ENCODE measurements at regions not wholly inside any gene's neighbourhood (a gene's known extent, or its start where the extent isn't known, plus 50 kb on each side); places are given as distances from the start of the nearest gene placed in this dataset.

DNA sequence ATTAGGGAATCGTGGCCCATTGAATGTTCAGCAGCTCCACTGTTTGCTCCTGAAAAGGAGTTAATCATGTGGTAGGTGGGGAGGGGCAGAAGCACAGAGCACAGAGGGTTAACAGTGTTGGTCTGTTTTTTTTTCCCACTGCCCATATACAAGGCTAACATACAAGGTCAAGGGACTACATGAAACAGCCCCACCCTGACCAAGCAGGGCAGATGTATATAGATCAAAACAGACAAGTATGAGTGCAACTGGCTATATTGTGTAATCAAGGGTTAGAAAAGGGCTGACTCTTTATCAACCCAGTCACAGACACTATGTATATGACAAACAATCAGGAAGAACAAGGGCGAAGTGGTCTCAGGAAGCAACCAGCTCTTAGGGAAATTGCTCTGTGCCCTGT lies 186.6 kb upstream of the CDH11 start:
- no peak for DNase-seq (ENCODE audit: low spot score)

DNA sequence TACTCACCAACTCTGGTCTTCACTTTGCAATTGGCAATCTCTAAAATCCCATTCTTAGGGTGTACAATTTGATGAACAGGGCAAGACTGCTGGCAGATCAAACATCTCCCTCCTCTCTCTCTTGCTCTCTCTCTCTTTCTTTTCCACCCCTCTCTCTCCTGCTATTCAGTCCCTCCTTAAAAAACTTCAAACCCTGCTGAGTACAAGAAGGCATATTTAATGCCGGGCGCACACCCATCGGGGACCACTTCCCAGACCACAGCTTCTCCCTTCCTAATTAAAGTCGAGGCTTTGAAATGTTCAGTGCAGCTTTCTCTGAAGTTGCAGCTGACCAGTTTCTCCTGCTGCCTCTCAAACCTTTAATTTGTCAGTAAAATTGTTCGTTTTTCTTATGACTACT lies 185.4 kb upstream of the CDH11 start:
- no peak for DNase-seq (ENCODE audit: low spot score)

DNA sequence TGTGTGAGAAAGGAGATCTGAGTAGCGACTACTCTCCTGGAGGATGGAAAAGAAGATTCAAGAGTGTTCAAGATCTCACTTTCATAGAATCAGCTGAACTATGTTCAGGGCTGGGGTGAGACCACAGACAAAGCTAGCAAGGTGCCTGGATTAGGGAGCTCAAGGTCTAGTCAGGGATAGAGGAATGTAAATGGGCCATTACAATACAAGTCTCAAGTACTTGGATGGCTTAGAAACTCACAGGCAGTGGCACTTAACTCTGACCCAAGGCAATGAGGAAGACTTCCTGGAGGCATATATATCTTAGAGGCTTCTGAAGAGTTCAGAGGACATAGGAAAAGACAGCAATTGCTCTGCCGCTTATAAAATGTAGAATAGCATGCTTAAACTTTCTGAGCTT lies 184.9 kb upstream of the CDH11 start:
- no peak for DNase-seq (ENCODE audit: low spot score)

DNA sequence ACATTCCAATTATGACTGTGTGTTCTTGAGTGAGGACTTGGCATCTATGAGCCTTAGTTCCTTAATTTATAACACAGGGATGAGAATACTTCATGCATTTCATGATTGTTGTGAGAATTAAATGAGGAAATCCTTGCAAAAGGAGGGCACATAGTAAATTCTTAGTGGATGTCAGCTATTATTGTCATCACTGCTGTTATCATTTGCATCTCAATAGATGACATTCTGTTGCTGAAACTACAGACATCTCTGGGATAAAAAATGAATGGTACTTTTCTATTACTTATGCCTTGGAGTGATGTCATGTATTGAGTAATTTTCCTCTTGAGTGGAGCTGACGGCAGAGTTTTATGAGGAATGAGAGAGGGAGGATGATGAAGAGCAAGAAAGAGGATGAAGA lies 184.4 kb upstream of the CDH11 start:
- no peak for DNase-seq (ENCODE audit: low spot score)

DNA sequence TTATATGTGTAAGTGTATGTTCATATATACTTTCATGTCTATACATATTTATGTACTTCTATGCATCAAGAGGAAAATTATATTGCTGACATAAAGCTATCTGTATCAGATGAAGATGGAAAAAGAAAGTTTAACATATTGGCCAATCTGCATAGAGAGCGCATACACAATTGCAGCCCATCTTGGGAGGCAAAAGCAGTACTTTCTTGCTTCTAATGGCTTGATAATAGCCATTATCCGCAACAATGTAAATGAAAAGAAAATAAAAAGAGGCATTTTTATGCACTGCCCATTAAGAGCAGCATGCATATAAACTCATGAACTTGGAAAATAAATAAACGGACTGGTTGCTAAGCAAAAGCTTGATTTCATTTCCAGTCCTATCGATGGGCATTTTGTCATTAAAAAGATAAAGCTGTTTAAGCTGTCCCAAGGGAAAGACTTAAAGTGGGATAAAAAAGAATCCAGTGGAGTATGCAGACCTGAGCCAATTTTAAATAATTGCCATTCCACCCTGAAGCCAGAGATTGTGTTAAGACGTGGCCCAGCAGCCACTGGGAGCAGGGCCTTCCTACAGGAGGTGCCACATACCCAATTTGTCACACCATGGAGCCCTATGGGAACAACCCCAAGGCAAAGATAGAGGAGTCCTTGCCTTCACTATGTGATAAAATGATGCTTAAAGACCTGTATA lies 183.6 kb upstream of the CDH11 start:
- no peak for DNase-seq (ENCODE audit: low spot score)

DNA sequence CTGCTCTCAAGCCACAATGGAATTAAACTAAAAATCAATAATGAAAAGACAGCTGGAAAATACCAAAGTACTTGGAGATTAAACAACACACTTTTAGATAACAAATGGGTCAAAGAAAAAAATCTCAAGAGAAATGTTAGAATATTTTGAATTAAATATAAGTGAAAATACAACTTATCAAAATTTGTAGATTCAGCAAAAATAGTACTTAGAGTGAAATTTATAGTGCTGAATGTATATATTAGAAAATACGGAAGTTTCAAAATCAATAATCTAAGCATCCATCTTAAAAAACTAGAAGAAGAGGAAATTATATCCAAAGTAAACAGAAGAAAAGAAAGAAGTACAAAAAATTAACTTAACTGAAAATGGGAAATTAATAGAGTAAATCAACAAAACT lies 179.2 kb upstream of the CDH11 start:
- DNase-seq (ENCODE audit: low spot score), result no peak

DNA sequence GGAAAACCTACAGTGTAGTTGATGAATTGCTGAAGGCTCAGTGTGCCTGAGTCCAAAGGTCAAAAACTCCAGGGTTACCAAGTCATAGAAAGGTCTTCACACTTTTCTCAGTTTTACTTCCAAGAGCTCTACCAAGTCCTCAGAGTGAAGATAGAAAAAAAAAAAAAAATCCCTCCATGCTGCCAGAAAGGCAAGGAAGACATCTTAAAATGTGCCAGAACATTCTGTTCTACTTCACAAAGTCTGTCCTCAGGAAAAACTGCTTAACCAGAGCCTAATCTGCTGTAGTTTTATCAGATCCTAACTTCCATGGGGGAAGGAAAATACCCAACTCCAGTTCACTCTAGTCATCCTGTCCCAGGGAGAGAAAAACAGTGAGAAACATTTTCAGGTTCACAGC lies 175.6 kb upstream of the CDH11 start:
- DNase-seq (ENCODE audit: low spot score), result no peak

DNA sequence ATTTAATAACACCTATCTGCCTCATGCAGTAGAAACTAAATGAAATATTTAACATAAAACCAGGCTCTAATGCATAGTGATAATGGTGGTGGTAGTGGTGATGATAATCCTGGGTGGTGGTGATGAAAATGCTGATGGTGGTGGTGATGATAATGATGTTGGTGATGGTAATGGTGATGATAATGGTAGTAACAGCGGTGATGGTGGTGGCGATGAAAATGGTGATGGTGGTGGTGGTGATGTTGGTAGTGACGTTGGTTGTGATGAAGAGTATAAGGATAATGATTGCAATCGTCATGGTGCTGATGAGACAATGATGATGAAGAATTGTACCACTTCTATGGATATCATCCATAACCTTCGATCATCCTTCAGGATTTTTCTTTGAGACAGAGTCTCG lies 173.7 kb upstream of the CDH11 start:
- no peak for DNase-seq (ENCODE audit: low spot score)

DNA sequence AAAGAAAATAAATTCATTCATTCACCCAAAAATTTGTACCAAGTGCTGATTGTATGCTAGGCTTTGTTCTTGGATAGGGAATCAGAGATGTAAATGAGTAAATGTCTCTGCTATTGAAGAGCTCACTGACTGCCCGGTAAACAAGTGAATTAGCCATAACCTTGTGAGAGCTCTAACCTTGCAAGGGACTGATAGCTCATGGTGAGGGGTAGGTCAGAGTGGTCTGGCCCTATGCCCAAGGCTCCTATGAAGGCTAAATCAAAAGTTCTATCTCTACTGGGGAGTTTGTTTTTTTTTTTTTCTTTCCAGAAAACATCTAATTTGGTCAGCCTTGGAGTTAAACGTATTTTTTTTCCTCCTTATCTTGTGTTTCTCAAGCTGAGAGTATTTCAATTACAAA lies 172.8 kb upstream of the CDH11 start:
- DNase-seq (ENCODE audit: low spot score), result no peak

DNA sequence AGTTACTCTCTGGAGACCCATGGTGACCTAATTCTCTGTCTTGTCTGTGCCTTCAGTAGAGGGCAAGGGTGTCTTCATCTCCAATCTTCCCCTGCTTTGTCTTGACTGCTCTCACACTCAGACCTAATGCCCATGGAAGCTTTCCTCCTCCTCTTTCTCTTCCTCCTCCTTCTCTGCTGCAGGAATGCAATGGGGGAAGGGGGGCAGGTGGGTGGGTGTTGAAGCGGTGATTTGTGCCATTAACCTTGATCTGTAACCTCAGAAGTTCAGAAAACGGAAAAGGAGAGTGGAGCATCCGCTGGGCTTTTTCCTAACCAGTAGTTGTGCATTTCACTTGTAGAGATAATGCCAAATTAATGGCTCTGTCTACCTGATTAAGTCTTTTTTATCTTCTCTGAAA lies 172.3 kb upstream of the CDH11 start:
- DNase-seq (ENCODE audit: low spot score), result no peak

DNA sequence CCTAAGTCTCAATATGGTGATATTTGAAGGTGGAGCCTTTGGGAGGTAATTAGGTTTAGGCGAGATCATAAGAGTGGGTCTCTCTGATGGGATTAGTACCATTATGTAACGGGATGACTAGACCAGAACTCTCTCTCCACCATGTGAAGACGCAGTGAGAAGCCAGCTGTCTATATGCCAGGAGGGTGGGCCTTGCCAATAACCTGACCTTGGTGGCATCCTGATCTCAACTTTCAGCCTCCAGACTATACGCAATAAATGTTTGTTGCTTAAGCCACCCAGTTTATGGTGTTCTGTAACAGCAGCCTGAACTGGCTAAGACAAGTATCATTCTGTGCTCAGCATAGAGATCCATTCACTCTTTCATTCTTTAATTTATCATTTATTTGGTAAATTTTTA lies 167.2 kb upstream of the CDH11 start:
- no peak for DNase-seq (ENCODE audit: low spot score)

DNA sequence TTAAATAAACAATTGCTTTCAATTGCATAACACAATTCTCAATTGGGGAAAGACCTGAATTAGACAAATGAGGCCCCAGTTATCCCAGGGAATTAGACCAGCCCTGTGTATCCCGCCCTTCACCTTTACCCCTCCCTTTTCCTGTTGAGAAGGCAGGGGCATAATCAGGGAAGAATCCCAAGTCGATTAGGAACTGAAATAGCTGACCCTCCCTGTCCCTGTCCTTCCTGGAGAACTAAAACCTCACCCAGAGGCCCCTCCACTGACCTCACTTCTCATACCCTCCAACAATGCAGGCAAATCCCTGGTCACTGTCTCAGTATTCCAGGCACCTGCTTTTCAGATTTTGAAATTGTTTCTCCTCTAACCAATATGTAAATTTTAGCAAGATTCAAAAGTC lies 165.4 kb upstream of the CDH11 start:
- no peak for DNase-seq (ENCODE audit: low spot score)

DNA sequence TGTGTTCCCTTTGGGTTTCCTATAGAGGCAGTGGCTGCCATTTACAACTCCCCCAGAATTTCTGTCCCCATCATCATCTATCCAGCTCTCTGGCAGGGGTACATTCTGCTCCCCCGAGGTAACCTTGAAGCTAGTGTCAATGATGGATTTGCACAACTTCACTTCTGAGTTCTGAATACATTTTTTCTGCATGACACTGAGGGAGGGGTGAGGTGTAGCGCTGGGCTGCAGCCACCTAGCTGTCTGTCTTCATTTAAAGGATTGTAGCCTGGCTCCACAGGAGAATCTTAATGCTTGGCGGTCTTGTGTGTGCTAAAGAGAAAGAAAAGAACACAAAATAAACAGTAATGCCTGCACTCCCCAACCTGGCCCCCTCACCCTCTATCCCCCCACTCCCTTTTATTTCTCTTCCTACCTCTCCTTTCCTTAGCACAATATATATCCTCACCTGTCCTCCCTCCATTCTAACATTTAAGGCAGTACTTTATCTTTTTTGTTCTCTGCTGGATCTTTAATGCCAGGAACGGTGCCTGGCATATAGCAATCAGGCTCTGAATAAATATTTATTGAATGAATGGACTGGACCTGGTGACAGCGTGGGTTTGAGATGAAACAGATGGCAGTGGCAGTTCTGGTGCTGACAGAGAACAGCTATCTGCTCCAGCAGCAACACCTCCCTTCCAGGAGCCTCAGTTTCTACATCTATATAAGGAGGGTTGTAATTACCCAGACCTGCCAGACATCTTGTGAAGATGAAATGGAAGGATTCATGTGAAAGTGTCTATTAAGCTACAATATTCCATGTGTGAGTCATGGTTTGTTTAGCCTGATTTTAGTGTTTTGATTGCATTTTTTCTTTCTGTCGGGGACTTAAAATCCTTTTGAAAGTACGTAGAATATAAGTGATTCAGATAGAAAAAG lies 163.5 kb upstream of the CDH11 start:
- DNase-seq (ENCODE audit: low spot score), result no peak

DNA sequence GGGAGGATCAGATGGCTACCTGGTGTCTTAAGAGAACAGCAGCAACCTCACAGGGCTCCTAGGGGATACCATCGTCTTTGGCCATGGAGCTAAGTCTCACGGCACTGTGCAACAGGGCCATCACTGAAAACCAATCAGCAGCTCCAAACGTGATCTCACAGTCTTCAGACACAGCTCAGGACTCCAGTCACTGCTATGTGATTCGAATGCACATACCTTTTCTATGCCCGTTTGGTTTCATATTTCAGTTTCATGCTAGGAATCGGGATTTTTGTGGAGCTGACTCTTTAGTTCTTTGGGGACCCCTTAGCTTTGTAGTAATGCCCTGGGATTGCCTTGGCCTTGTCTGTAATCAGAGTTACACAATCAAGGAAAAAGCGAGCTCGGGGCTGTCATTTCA lies 162.8 kb upstream of the CDH11 start:
- no peak for DNase-seq (ENCODE audit: low spot score)

DNA sequence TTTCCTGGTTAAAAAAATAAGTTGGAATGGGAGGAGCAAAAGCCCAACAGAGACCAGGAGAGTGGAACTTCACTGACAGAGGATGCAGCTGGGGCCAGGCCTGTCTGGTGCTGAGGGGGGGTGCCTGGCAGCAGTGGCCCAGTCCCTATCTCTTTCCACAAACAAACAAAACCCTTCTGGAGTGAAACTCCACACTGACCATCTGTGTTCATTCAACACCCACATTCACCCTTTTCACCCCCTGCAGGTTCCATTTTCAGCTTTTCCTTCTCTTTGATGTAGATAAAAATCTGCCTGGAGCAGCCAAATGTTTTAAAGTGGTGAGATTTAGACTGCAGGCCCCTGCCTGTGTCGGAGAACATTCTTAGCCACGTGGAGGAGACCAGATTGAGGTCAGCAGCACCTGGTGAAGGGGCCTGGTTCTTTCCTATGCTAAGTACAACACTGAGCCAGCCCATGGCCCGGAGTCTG lies 161.4 kb upstream of the CDH11 start:
- no peak for DNase-seq (ENCODE audit: low spot score)

DNA sequence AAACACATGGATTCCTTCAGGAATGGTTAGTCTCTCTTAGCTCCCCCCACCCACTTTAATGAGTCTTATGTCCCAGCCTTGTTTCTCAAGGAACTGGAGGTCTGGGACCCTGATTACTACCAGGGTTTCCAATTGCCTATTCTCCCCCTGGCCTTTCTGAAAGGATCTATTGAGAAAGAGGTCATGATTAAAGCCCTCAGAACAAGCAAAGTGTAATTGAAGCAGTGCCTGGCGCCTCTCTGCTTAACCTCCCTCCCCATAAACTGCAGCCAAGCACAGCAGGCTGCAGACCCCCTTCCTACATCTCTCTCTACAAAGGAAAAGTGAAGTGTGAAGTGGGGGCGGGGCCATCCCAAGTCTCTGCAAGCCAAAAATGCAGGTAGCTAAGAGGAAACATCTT lies 159.7 kb upstream of the CDH11 start:
- no peak for DNase-seq (ENCODE audit: low spot score)

DNA sequence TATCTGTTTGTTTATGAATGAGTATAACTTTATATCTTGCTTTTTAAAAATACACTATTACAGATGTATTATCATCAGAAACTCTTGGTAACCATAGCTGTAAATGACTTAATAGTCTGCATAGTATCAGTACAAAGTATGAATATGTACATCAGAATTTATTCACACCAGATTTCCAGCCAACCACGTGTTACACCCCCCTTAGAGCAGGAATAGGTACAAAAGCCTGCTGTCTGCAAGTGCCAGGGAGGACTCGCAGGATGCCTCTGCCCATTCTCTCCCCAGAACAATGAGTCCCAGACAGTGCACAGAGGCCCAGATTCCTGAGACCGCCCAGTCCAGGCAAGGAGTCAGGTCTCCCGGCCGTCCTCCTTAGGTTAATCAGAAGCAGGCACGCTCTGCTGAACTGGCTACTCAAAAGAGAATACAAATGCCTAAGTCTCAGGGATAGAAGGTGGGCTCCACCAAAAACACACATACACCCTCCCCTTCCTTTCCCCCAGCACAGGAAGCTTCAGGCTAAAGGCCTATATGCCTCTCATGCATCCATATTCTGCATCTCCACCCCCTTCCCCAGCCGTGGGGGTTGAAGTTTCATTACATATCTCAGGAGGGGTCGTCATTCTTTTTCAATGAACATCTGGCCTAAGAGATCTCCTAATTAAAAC lies 159.1 kb upstream of the CDH11 start:
- no peak for DNase-seq (ENCODE audit: low spot score)

DNA sequence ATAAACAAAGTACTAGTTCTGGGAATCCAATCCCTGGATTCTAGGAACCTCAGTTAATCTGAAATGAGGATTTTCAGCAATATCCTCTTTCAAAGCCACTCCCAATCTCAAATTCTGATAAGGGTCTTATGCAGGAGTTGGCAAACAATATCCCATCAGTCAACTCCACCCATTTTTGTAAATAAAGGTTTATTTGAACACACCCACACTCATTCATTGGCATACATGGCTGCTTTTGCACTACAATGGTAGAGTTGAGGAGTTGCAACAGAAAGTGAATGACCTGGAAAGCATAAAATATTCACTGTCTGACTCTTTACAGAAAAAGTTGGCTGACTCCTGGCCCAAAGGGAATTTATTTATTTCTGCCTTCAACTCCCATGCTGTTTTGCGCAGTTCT lies 157.7 kb upstream of the CDH11 start:
- DNase-seq (ENCODE audit: low spot score), result no peak

DNA sequence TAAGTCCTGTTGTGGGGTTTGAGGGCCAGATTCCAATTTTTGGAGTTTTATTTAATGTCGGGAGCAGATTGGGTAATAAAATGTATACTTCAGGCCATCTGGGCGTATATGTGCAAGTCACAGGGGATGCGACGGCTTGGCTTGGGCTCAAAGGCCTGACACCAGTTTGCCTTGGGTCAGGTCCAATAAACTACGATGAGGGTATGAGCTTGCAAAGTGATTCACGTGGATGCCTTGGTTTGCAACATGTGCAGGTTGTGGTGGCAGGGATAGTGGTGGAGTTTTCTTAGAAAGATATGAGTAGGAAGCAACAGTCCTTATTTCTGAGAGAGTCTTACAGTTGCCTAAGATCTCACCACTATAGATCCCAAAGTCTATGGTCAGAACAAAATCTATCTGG lies 157.0 kb upstream of the CDH11 start:
- no peak for DNase-seq (ENCODE audit: low spot score)

DNA sequence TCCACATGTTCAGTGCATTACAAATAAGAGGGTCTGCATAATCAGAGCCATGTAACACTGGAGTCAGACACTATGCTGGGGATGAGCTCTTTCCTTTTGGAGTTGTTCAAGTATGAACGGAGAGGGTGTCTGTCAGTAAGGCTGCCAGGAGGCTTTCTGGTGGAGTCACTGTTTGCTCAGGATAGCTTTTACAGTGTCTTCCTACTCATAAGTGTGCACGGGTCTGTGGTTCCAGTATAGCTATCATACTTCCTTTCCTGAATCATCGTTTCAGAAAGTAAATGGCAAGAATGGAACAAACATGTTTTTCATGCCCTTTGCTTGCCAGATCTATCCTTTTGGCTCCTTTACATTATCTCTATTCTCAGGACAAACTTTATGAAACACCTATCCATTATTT lies 152.7 kb upstream of the CDH11 start:
- no peak for DNase-seq (ENCODE audit: low spot score)

DNA sequence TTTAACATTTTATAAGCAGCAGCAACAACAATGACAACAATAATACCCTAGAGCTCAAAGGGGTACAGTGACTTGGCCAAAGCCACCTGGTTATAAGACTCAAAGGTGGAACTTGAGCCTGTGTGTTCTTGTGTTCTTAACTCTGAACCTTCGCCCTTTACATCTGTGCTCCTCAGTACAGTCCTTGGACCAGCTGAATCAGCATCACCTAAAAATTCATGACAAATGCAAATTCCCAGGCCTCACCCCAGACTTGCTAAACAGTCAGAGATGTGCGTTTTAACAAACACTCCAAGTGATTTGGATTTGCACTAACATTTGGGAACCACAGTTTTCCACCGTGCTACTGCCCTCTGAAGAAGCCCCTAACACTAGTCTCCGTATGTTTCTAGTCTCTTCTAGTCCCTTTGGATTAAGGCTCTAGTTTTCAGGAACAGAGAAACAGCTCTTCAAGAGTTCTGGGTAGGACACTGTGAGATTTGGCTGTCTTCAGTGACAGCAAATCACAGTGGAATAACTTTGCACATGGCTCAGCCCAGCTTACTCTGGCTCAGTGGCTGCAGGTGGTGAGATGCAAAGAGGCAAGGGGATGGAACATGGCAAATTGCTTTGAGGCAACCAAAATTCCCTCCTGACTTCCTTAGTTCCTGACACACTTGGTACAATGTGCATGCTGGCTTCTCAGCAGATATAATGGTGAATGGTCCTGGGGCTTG lies 151.0 kb upstream of the CDH11 start:
- DNase-seq (ENCODE audit: low spot score), result no peak

DNA sequence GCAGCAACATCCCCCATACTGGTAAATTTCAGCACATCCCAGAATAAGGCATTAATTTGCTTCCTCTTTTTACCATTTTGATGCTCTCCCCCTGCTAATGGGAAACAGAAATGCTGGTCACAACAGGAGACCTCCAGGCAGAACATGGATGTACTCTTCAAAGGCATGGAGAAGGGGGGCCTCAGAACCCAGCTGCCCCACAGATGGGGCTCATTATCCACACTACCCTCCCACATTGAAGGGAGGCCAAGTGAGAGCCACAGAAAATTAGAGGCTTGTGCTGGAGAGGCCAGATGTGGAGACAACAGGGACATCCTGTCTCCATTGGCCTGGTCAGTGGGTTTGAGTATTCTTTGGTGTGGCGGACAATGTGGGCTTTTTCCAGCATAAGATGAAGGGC lies 150.1 kb upstream of the CDH11 start:
- DNase-seq (ENCODE audit: low spot score), result no peak
